ENCODE measurements at regions not wholly inside any gene's neighbourhood (a gene's known extent, or its start where the extent isn't known, plus 50 kb on each side); places are given as distances from the start of the nearest gene placed in this dataset.
A peak's percentile ranks its signal among the peaks of the same experiment; 100 is the strongest.

DNA sequence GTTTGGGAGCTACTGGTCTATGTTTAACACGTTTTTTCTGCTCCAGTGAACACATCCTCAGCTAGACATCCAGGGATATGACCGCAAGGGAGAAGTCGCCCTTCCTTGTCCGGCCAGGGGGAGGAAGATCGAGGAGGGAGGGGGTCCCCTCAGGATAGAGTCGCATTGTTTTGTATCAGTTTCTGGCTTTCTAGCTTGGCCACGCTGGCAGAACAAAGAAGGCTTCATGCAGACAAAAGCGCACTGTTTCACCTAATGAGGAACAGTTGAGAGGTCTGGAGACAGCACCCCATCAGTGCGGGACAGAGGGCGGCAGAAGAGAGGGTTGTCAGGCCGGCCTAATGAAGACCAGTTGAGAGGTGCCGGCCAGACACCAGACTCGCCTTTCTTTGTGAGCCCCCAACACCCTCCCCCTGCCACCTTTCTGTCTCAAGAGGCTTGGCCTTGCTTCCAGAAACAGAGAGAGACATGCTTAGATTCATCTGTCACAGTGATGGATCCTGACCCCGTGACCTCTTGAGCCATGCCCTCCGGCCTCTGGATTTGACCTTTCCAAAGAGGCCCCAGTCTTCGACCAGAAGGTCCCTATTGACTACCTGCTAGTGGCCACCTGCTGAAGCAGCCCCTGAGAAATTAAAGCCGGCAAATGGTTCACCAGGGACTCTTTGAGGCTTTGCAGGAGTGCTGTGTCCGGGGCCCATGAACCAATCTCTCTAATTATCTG lies 254.7 kb upstream of the TBX3 start:
- no peak overlapping the region for H3K27ac ChIP-seq
- TF ChIP-seq, protein P1, sequence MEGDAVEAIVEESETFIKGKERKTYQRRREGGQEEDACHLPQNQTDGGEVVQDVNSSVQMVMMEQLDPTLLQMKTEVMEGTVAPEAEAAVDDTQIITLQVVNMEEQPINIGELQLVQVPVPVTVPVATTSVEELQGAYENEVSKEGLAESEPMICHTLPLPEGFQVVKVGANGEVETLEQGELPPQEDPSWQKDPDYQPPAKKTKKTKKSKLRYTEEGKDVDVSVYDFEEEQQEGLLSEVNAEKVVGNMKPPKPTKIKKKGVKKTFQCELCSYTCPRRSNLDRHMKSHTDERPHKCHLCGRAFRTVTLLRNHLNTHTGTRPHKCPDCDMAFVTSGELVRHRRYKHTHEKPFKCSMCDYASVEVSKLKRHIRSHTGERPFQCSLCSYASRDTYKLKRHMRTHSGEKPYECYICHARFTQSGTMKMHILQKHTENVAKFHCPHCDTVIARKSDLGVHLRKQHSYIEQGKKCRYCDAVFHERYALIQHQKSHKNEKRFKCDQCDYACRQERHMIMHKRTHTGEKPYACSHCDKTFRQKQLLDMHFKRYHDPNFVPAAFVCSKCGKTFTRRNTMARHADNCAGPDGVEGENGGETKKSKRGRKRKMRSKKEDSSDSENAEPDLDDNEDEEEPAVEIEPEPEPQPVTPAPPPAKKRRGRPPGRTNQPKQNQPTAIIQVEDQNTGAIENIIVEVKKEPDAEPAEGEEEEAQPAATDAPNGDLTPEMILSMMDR (conservative IDR thresholded peaks at IDR 0.05): no peak

DNA sequence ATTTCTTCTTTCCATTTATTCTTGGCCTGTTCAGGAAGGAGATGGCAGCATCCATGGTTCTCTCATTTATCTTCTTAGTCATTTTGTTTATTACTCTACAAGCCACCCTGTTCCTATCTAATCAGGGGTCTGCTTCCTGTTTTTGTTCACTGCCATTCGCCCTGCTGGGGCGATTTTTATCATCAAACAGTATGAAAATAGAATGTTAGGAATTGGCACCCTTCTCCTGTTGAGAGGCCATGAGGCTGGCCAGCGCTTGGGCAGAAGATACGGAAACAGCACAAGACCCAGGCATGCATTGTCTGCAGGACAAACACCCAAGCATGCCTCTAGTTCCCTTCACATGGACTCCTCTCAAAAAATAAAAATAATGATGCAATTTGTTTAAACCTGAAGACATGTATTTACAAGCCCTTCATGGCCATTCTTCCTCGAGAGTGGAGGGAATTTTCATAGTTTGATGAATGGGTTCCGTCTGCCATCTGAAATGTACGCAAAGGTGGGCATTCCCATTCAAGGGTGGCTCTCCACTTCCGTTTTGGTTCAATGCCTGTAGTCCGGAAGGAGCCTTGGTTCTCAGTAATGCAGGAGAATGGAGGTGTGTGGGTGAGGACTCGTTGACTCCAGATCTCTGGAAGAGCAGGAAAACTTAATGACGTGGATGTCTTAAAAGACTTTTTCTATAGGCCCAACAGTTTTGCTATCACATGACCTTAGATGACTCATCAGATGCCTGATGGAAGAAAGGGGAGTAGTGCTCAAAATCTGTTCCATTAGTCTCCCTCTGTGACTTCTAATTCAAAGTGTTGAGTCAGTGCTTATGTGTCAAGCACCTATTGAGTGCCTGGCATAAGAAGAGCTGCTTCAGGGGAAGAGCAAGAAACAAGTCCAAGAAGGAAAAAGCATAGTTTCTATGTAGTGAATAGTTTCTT lies 252.4 kb upstream of the TBX3 start:
- no peak overlapping the region for H3K27ac ChIP-seq
- TF ChIP-seq, protein P1 (conservative IDR thresholded peaks at IDR 0.05): no peak

DNA sequence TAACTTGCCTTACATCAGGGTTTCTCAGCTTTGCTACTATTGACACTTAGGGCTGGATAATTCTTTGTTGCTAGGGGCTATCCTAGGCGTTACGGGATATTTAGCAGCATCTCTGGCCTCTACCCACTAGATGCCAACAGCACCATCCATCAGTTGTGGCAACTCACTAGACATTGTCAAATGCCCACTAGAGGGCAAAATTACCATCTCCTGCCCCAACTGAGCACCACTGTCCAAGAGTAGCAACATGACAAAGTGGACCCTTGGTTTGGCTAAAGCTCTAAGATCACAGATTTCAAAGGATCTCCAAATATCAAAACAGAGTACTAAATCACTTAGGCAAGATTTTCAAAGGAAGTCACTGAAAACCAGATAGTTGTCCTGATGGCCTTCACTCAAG lies 251.7 kb upstream of the TBX3 start:
- no peak overlapping the region for H3K27ac ChIP-seq
- TF ChIP-seq, protein P1 (conservative IDR thresholded peaks at IDR 0.05): peak; percentile 26; the same call in 1 of the 2 replicates

DNA sequence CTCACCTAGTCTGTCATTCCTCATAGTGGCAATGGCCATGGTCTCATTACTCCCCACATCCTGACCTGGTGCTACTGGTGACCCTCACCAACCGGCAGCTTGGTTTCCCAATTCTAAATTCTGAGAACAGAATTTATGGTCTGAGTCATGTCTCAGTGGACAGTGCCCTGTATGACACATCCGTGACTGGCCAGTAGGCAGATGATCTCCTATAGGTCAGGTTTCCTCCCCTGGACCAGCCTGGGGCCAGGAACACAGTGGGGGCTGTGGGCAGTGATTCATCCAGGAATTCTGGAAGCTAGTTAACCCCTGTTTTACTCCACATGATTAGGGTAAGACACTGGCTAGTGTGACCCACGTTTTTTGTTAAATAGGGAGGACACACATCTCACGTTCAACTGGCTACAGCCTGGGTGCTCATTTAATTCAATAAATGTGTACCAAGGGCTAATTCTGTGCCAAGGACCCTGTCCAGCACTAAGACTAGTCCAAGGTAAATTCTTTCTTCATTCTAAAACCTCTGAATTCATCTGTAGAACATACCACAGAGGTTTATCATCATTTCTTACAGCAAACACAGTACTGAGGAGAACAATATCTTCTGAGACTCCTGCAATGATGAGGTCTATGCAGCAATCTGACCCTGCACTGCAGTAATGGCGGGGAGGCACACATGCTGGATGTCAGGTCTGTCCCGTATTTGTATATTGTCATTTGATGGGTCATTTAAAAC lies 249.6 kb upstream of the TBX3 start:
- no peak overlapping the region; the same call in 1 of the 2 replicates for H3K27ac ChIP-seq
- TF ChIP-seq, protein P1 (conservative IDR thresholded peaks at IDR 0.05): no peak

DNA sequence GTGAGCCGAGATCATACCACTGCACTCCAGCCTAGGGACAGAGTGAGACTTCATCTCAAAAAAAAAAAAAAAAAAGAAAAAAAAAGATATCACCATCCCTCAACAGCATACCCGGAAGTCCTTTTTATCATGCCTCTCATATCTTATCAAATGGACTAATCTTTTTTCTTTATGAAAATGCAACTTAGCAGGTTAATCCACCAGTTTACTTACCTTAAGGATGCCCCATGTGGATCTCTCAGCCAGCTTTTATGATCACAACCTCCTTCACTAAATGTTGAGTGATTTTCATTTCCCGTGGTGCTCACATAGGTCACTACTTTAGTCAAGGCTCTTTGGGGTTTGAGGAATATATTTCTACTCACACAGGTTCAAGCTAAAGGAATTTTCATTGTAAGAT lies 248.8 kb upstream of the TBX3 start:
- TF ChIP-seq, protein P1 (conservative IDR thresholded peaks at IDR 0.05): no peak
- no peak overlapping the region for H3K27ac ChIP-seq

DNA sequence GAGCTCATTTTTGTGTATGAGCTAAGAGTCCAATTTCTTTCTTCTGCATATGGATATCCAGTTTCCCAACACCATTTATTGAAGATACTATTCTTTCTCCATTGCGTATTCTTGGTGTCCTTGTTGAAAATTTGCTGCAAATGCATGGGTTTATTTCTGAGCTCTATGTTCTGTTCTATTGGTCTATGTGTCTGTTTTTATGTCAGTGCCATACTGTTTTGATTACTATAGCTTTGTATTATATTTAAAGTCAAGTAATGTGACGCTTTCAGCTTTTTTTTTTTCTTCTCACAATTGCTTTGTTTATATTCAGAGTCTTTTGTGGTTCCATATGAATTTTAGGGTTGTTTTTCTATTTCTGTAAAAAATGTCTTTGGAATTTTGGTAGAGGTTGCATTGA lies 247.1 kb upstream of the TBX3 start:
- H3K27ac ChIP-seq: no peak overlapping the region
- TF ChIP-seq, protein P1 (conservative IDR thresholded peaks at IDR 0.05): no peak

DNA sequence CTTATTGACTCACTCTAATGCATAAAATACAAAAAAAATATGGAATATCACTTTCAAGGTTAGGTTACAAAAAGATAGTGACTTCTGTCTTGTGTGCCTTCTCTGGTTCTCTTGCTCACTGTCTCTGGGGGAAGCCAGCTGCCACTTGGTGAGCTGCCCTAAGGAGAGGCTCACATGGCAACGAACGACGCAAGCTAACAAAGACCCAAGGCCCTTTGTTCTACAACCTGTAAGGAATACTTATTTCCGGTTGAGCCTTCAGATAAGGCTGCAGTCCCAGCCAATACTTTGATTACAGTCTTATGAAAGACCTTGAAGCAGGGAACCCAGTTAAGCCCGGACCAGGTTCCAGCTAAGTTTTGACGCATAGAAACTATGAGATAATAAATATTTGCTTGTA lies 242.4 kb upstream of the TBX3 start:
- TF ChIP-seq, protein P1 (conservative IDR thresholded peaks at IDR 0.05): no peak
- no peak overlapping the region for H3K27ac ChIP-seq
